ENCODE measurements at regions not wholly inside any gene's neighbourhood (a gene's known extent, or its start where the extent isn't known, plus 50 kb on each side); places are given as distances from the start of the nearest gene placed in this dataset.

DNA sequence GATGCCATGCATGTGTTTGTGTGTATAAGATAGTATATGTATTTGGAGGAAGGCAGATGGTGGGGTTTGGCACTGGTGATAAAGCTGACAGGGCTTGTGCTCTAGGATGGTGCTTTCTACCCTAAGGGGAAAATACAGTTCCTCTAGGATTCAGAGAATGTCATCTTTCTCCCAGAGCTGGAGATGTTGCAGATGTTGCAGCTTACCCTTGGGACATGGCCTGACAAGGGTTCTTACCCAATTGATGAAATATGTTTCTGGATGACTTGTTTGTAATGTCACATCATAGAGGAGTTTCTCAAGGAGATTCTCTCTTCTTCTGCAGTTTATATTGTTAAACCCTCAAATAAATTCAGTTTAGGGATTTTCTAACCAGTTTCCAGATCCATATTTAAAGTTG, 52.5 kb upstream of the PITX2 start:
- DNase-seq (ENCODE audit: low read depth in 3 of 3) = no peak

DNA sequence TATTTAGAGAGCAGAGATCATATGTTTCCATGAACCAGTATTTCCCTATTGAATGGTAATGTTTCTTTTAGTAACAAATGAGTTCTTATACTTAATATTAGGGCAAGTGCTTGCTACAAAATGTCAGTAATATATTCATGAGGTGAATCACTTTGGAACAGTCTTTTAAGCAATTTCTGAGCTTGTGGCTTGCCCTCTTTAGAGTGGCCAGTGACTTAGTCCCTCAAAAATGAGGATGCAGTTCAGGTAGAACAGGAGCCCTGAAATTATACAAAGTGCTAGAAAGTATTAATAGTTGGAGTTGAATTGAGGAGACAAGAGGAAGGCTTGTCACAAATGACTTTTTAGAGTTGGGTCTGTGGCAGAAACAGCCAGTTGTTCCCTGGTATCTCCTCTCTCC, 53.4 kb upstream of the PITX2 start:
- no peak for DNase-seq (ENCODE audit: low read depth in 3 of 3)

DNA sequence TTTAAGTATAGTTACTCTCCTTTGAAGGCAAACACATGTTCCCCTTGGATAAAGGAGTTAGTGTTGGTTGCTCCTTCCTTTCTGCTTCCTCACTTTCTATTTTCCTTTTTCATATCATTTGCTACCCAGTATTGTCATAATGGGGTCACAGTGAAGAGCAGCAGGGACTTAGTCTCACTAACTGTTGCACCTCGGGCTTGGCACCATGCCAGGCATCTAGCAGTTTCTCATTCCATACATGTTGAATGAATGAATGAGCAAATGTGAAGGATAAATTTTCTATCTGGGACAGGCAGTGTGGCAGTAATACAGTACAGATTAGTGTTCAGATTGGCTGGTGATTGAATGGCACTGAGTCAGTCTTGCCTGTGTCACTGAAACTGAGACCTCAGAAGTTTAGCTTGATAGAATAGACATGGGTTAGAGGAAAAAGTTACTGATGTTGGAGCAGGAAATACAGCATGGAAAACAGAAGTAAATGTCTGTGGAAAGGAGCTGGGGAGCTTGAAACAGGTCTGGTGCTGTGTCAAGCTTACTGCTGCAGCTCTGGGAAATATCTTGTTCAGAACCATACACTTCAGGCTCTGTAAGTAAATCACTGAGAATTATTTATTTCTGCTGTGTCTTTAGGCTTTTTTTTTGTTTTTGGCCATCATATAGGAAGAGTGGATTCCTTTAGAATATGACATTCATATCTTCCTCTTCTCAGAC, 55.8 kb upstream of the PITX2 start:
- no peak for DNase-seq (ENCODE audit: low read depth in 3 of 3)

DNA sequence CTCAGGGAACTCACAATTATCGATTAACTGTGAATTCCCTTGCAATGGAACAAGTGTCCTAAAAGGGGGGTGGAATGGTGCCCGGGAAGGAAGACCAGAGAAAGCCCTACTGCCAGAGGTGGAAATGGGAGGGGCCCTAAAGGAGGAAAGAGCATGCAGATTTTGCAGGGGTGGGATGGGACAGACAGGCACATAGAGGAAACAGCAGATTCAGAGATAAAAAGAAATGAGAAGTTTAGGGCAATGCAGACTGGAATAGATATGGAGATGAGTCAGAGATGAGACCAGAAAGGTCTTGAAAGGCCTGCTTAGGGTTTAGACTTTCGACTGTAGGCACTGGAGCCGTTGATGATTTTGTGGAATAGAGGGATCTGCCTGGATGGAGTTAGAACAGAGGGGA, 57.4 kb upstream of the PITX2 start:
- DNase-seq (ENCODE audit: low read depth in 3 of 3) = no peak

DNA sequence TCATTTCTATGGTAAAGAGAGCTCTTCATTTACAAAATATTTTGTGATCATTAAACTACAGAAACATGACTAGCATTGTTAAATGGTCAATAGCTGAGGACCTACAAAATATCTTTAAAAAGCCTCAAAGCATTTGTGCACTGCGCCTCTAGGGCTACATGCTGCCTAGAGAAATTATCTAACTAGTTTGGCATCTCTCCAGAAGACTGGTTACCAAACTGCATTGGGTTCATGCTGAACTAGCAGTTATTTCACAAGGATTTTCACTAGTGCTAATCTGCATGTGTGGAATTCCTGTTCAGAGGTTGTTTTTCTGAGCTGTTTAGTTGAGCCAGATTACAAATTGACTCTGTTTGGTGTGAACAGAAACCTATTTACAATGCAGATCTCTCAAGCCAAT, 58.5 kb upstream of the PITX2 start:
- no peak for DNase-seq (ENCODE audit: low read depth in 3 of 3)

DNA sequence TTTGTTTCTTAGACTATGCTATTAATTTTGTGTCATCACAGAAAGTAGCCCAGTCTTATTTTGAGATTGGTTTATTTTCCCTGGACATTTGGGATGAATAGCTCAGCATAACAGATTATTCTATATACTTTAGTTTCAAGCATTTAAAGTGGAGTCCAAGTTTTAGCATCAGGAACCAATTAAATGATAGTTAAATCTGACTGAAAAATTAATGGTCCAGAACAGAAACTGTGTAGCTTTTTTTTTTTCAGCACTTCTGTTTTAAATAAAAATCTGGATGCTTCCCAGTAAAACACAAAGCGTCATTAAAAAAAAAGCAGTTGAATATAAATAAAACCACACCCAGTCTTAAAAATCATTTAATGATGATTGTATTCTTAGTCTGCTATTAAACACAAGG, 59.4 kb upstream of the PITX2 start:
- no peak for DNase-seq (ENCODE audit: low read depth in 3 of 3)

DNA sequence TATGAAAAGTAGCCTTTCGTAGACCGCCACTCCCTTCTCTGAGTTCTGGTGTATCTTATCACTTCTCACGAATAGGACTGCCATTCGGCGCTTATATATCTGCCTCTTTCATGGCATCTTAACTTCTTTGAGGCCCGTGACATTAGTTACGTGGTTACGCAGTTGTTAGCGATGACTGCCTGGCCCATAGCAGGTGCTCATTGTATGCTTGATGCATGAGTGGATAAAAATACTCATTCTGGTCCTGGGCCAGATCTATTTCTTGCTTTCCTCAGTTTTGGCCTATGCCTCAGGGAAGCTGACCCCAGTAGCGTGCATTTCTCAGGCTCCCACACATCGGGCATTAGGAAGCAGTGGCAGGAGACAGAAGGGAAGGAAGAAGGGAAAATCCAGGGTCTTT, 60.7 kb upstream of the PITX2 start:
- no peak for DNase-seq (ENCODE audit: low read depth in 3 of 3)

DNA sequence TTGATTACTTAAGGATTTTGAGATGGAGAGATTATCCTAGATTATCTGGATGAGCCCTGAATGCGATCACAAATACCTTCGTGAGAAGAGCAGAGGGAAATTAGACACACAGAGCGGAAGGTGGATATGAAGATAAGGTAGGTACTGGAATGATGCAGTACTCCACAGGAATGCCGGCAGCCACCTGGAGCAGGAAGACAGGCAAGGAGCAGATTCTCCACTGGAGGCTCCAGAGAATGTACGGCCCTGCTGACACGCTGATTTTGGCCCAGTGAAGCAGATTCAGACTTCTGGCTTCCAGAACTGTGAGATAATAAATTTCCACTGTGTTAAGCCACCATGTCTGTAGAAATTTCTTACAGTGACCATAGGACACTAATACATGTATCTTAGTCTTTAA, 79.4 kb upstream of the PITX2 start:
- no peak for DNase-seq (ENCODE audit: low read depth in 3 of 3)

DNA sequence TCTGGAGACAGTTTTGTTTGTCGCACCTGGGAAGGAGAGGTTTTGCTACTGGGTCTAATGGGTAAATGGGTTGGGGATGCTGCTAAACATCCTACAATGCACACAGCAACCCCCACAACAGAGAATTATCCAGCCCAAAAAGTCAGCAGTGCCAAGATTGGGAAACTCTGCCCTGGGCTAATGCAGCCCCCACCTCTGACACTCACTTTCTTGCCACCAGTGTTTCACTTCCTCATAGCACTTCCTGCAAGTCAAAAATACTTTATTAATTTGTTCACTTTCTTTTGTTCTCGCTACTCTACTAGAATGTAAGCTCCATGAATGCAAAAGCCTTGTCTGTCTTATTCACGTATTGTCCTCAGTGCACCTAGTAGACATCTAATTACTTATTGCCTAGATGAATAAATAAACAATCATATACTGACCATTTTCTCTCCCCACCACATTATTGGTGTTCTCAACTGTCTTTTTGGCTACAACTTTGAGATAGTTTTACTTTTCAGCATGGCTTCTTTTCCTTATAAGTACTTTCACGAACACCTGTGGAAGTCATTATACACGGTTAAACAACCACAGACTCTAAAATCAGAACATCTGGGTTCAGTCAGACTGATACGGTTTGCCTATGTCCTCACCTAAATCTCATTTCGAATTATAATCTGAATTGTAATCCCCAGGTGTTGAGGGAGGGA, 82.0 kb upstream of the PITX2 start:
- no peak for DNase-seq (ENCODE audit: low read depth in 3 of 3)

DNA sequence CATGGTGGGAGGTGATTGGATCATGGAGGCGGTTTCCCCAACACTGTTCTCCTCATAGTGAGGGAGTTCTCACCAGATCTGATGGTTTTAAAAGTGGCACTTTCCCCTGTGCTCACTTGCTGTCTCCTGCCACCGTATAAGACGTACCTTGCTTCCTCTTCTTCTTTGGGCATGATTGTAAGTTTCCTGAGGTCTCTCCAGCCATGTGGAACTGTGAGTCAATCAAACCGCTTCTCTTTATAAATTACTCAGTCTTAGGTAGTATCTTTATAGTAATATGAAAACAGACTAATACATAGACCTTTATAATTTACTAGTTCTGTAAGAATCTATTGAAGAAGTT, 82.5 kb upstream of the PITX2 start:
- DNase-seq (ENCODE audit: low read depth in 3 of 3) = no peak

DNA sequence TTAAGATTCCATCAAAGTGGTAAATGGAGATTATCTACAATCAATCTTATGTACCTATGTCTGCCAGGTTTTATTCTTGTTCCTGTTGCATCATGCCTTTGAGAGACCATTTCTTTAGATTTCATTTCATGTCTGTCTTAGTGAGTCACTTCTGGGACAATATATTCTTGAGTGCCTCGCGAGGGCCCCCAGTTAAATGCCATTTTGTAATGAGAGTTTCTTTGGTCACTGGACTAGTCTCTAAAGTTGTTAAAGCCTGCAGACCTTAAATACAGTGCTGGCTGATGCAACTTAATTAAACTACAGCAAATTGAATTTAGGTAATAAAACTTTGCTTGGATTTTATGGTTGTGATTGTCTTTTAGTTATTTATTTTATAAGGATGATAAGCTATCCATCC, 87.2 kb upstream of the PITX2 start:
- DNase-seq (ENCODE audit: low read depth in 3 of 3) = no peak

DNA sequence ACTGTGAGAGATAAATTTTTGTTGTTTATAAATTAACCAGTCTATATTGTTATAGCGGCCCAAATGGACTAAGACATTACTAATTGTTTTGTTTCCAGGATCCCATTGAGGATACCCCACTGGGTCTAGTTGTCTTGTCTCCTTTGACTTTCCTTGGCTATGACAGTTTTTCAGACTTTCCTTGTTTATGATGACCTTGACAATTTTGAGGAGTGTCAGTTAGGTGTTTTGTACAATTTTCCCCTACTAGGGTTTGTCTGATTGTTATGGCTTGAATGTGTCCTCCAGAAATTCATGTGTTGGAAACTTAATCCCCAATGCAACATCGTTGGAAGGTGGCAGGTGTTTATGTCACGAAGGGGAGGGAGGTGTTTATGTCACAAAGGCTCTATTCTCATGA, 89.6 kb upstream of the PITX2 start:
- no peak for DNase-seq (ENCODE audit: low read depth in 3 of 3)

DNA sequence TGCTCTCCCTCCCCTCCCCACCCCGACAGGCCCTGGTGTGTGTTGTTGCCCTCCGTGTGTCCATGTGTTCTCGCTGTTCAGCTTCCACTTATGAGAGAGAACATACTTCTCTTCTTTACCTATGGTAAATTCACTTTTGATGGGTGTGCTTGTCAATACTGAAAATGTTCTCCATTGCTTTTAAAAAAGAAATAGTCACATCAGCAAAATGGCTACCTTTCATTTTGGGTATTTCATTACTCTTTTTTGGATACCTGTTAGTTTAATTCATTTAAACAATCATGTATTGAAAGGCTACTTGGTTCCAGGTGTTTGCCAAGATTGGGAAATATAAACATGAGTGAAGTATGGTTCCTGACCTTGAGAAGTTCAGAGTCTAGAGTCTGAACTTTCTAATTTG, 107.4 kb upstream of the PITX2 start:
- DNase-seq (ENCODE audit: low read depth in 3 of 3) = no peak

DNA sequence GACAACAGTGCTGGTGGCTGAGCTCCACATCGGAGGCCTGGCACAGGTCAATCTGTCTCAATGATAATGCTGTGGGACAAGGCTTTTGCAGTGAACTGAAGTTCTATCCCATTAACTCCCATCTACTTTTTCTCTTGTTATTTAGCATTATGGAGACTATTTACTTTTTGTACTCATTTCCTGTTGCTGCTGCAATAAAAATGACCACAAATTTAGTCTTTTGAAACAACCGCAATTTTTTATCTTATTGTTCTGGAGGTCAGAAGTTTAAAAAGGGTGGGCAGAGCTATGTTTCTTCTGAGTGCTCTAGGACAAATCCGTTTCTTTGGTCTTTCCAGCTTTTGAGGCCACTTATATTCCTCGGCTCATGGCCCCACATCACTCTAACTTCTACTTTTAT, 111.0 kb upstream of the PITX2 start:
- DNase-seq (ENCODE audit: low read depth in 3 of 3) = no peak

DNA sequence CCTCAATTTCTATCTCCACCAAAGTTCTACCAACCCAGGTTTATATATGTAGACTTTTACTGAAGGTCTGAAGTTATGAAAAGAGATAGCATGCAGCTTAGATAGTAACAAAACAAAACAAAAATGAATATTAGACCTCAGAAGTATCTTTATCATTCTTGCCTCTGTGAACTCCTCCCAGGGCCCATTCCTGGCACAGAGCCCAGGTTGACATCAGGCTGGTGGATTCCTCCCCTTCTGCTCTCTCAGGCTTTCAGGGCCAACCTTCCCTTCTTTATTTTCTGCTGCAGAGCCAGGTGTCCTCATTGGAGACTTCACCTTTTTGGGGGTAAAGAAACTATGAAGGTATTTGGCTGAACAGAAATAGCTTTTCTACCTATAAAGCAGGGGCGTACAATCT, 112.8 kb upstream of the PITX2 start:
- DNase-seq (ENCODE audit: low read depth in 3 of 3) = no peak

DNA sequence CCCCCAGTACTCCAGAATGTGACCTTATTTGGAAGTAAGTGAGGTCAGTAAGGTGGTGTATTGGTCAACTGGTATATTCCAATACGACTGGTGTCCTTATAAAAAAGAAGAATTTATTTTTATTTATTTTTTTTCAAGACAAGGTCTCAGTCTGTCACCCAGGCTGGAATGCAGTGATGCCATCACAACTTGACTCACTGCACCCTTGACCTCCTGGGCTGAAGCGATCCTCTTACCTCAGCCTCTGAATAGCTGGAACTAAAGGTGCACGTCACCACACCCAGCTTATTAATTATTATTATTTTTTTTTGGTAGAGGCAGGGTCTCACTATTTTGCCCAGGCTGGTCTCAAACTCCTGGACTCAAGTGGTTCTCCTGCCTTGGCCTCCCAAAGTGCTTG, 115.1 kb upstream of the PITX2 start:
- DNase-seq (ENCODE audit: low read depth in 3 of 3) = no peak

DNA sequence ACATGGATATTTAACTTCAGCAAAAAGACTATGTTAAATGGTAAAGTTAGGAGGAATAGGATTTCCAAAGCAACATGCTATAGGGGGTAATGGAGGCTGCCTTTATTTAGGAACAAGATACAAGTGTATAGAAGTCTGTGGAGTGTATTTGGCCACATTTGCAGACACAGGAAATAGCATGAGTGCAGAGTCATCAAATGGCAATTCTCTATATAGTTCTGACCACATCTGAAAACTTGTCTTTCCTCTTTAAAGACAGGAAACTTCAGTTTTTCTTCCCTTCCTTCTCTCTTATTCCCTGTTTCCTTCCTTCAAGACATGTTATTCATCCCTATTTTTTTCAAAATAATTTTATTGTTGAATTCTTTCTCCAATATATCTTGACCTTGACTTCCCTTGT, 119.3 kb upstream of the PITX2 start:
- DNase-seq (ENCODE audit: low read depth in 3 of 3) = no peak

DNA sequence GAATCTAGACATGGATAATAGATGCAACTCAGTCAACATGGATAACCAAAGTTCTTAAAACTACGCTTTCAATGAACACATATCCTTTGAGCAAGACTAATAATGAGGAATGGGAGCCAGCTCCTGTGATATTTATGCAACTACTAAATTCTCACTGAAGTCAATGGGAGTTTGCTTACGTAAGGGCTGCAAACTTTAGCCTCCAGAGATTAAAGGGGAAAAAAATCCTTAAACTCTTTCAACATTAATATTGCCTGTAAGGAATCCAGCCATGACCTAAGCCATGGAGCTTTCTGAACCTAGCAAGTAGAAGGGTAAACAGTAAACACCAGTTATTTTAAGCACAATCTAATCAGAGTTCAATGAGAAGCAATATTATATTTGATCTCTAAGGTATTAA, 125.2 kb upstream of the PITX2 start:
- no peak for DNase-seq (ENCODE audit: low read depth in 3 of 3)

DNA sequence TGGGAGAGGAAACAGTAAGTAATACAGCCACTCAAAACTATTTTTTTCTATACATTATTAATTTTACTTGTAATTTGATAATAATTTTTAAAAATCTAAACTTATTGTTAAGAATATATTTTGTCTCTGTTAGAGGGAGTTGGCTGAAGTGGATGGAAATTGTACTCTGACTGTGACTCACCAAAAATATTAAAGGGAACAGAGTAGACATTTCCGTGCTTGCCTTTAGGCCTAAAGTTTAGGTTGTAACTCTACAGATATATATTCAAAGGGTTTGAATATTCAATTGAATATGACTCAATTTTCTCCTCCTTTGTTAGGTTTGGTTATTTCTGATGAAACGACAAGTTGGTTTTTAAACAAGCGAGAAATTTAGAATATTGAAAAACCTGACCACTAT, 128.3 kb upstream of the PITX2 start:
- no peak for DNase-seq (ENCODE audit: low read depth in 3 of 3)

DNA sequence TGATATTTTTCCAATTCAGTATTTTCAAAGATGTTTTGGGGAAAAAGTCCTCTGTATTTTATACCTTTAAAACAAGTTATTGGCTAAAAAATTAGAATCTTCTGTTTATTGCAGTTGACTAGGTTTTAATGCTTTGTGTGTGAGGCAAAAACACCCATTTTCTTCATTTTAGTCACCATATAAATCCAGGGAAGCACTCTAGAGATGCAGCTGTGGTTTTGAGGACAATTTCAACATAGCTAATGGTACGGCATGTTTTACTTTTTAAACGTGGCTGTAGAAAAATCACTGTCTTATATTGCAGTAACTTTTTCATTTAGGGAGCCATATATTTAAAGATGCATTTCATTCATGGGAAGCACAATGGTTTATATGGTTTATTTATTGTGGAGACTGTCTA, 129.1 kb upstream of the PITX2 start:
- no peak for DNase-seq (ENCODE audit: low read depth in 3 of 3)

DNA sequence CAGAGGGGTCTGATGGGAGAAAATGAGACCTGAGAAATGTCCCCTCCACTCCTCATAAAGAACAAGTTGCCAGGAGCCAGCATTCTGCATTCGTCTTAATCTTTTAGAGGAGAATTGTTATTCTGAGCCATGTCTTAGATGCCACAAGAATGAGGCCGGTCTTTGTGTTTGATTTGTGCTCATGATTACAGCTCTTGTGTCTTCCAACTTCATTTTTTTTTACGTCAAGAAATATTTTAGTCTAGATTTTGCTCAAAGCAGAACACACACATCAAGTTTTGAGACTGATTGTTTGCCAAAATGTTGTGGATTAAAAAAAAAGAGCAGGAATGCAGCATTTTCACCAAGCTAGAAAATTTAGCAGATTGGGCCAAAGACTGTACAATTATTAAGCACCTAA, 130.6 kb upstream of the PITX2 start:
- no peak for DNase-seq (ENCODE audit: low read depth in 3 of 3)

DNA sequence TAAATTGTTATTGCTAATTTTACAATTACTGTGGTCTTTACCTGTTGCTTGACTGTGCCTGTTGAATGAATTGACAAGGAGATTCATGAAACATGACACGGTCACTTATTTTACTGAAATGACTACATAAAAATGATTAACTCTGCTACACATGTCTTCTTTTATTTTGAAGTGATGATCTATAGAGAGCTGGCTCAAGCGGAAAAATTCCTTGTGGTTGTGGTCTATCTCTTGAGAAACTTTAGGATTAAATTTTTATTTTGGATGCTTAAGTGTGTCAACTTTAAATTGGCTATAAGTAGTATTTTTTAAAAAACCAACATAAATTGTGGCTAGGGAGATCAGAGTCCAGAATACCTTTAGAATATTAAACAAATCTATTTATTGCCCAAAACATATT, 131.8 kb upstream of the PITX2 start:
- DNase-seq (ENCODE audit: low read depth in 3 of 3) = no peak

DNA sequence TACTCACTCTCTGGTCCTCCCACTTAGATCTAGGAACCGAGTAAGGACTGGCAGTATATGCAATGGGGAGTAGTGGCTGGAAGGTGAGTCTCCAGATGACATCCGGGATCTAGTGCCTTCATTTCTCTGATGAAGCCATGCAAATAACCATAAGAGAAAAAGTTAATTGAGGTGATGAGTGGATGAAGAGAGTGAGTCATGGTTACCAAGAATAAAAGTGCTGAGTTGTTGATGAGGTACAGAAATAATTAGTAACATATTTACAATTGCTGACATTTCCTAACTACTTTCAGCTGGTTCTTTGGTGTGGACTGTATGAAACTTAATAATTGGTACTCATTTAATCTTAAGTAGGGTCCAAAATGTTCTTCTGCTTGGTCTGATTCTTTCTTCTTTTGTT, 146.7 kb upstream of the PITX2 start:
- no peak for DNase-seq (ENCODE audit: low read depth in 3 of 3)

DNA sequence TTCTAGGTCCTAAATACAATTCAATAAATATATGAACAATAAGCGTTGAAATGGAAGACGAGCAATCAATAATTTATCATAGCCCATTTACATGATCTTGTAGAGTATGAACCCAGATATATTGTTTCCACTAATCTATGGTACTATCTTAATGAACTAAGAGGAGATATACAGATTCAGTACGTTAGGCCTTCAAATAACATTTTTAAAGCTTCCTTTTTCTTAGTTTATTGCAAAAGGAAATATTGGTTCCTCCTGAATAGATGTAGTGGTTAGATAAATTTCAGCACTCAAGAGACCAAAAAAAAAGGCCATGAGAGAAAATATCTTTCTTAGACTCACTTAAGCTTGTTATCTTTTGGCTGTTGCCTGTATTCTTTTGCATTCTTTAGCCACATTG, 147.5 kb upstream of the PITX2 start:
- DNase-seq (ENCODE audit: low read depth in 3 of 3) = no peak

Measured in stimulated activated CD4-positive, alpha-beta T cell treated with anti-CD3 and anti-CD28 coated beads, TNF-alpha, amount 100 ng/mL, for 24 hours (primary cell).